Endothelial cell of umbilical vein (primary cell): ENCODE measurements at regions not wholly inside any gene's neighbourhood (a gene's known extent, or its start where the extent isn't known, plus 50 kb on each side); places are given as distances from the start of the nearest gene placed in this dataset.

Experiments
- BruUV-seq: library from RNA; stranded (reverse); fragments of 400-500 nt; replicated peaks from 2 replicates; lab custom pipeline; 2021; lab: Mats Ljungman, UMichigan
- CTCF ChIA-PET: fragments of 300-600, 350-600 bp; sonication (Branson Sonifier 250); formaldehyde crosslinking; loops from one replicate; lab custom pipeline; 2021; ENCODE audit warnings: antibody characterized with exemption, inconsistent platforms; lab: Charles Lee
- POLR2A ChIA-PET: fragments of 300-600, 350-600 bp; sonication (Branson Sonifier 250); formaldehyde crosslinking; loops from one replicate; lab custom pipeline; 2021; ENCODE audit warnings: antibody characterized with exemption, inconsistent platforms; lab: Charles Lee
- DNase-seq: peaks from one replicate; pipeline ENCODE4 v3.0.0-alpha.2; 2011; ENCODE audit warnings: low read depth, low spot score
- FAIRE-seq: peaks from 2 replicates; lab custom pipeline; 2011; peaks lifted over from hg19 to GRCh38; lab: Jason Lieb, UNC
- H2AFZ ChIP-seq: 2 replicates; pipeline ENCODE4 v1.6.0; 2012; ENCODE audit warnings: low read depth, low read length, control low read depth, inconsistent platforms
- H3K27ac ChIP-seq: 2 replicates; pipeline ENCODE4 v1.5.1; 2011; ENCODE audit warnings: low read depth, mild to moderate bottlenecking, control low read depth, low read length, moderate library complexity; ENCODE audit not compliant: insufficient read depth
- H3K27me3 ChIP-seq, 2 experiments: 2 replicates each; pipeline versions ENCODE4 v1.6.0 to v1.6.1; 2011; ENCODE audit warnings: low read length in 2 of 2, mixed read lengths in 1 of 2; ENCODE audit not compliant: control insufficient read depth in 2 of 2, insufficient read depth in 2 of 2
- H3K36me3 ChIP-seq, 2 experiments: 2 replicates in 1 of 2; 3 replicates in 1 of 2; pipeline ENCODE4 v1.5.1; 2011; ENCODE audit warnings: low read length in 2 of 2, mild to moderate bottlenecking in 1 of 2, moderate library complexity in 1 of 2; ENCODE audit not compliant: control insufficient read depth in 2 of 2, insufficient read depth in 2 of 2; ENCODE audit errors: extremely low read depth in 1 of 2
- H3K4me1 ChIP-seq: 3 replicates; pipeline ENCODE4 v1.5.1; 2011; ENCODE audit warnings: mild to moderate bottlenecking, low read length; ENCODE audit not compliant: control insufficient read depth, insufficient read depth; ENCODE audit errors: extremely low read depth
- H3K4me2 ChIP-seq: 2 replicates; pipeline ENCODE4 v1.6.1; 2011; ENCODE audit warnings: low read length, control low read depth, mixed read lengths; ENCODE audit not compliant: insufficient read depth
- H3K4me3 ChIP-seq, 3 experiments: fragments of 200-600 bp in 1 of 3; sonication (generic), shearing (Covaris generic) in 1 of 3; replicated peaks in 1 of 3; 2 replicates each; pipeline ENCODE4 v1.5.1; 2011 to 2016; ENCODE audit warnings: control low read depth in 3 of 3, low read length in 3 of 3, mild to moderate bottlenecking in 2 of 3, inconsistent platforms in 1 of 3, low read depth in 1 of 3, moderate library complexity in 1 of 3; ENCODE audit not compliant: insufficient read depth in 1 of 3
- H3K79me2 ChIP-seq: 2 replicates; pipeline ENCODE4 v1.6.0; 2012; ENCODE audit warnings: low read length, inconsistent platforms; ENCODE audit not compliant: control insufficient read depth, insufficient read depth
- H3K9ac ChIP-seq: replicated peaks from 2 replicates; pipeline ENCODE3; 2011; ENCODE audit warnings: low read length, control low read depth; ENCODE audit not compliant: insufficient read depth; ENCODE audit errors: extremely low read depth
- H3K9me1 ChIP-seq: replicated peaks from 3 replicates; pipeline ENCODE4 v1.6.0; 2011; ENCODE audit warnings: mild to moderate bottlenecking, low read length; ENCODE audit not compliant: control insufficient read depth, insufficient read depth; ENCODE audit errors: extremely low read depth
- H3K9me3 ChIP-seq: replicated peaks from 2 replicates; pipeline ENCODE4 v1.5.1; 2012; ENCODE audit warnings: low read length, inconsistent platforms; ENCODE audit not compliant: control insufficient read depth, insufficient read depth
- H4K20me1 ChIP-seq: replicated peaks from 2 replicates; pipeline ENCODE3; 2011; ENCODE audit warnings: mild to moderate bottlenecking, low read length; ENCODE audit not compliant: control insufficient read depth, insufficient read depth; ENCODE audit errors: extremely low read depth
- CTCF ChIP-seq, 2 donors: IDR thresholded peaks; 1 replicate in 1 of 2; 2 replicates in 1 of 2; pipeline ENCODE4 v1.5.1; 2011; ENCODE audit warnings: low read length in 2 of 2, mild to moderate bottlenecking in 2 of 2, moderate library complexity in 2 of 2, control low read depth in 1 of 2, inconsistent platforms in 1 of 2, low read depth in 1 of 2; ENCODE audit not compliant: insufficient read depth in 1 of 2; ENCODE audit errors: extremely low read depth in 1 of 2
- EZH2 ChIP-seq: IDR thresholded peaks from 2 replicates; pipeline ENCODE4 v1.6.1; 2012; ENCODE audit warnings: borderline replicate concordance, low read depth, mild to moderate bottlenecking, moderate library complexity, low read length, inconsistent platforms; ENCODE audit not compliant: severe bottlenecking
- FOS ChIP-seq: IDR thresholded peaks from 2 replicates; pipeline ENCODE4 v1.6.1; 2011; ENCODE audit warnings: mild to moderate bottlenecking, low read length, moderate library complexity, borderline replicate concordance; ENCODE audit not compliant: insufficient read depth
- GATA2 ChIP-seq: IDR thresholded peaks from 2 replicates; pipeline ENCODE4 v1.7.0; 2011; ENCODE audit warnings: low read depth, mild to moderate bottlenecking, moderate library complexity, mixed read lengths, low read length; ENCODE audit not compliant: insufficient read length, insufficient read depth
- JUN ChIP-seq: IDR thresholded peaks from 2 replicates; pipeline ENCODE4 v1.6.1; 2011; ENCODE audit warnings: borderline replicate concordance, low read depth; ENCODE audit not compliant: insufficient read length, insufficient read depth
- MYC ChIP-seq: IDR thresholded peaks from one replicate; pipeline ENCODE4 v1.6.1; 2011; ENCODE audit warnings: mild to moderate bottlenecking, low read depth, low read length
- POLR2A ChIP-seq: IDR thresholded peaks from 2 replicates; pipeline ENCODE4 v1.6.1; 2012; ENCODE audit warnings: low read depth, mild to moderate bottlenecking, control low read depth, low read length
- POLR2AphosphoS5 ChIP-seq: IDR thresholded peaks from 2 replicates; pipeline ENCODE4 v1.6.1; 2012; ENCODE audit warnings: low read depth, mild to moderate bottlenecking, control low read depth, low read length, moderate library complexity; ENCODE audit not compliant: insufficient read depth
- dilution Hi-C: fragments of 300-500 bp; cut with MboI; formaldehyde crosslinking; loops from one replicate; pipeline ENCODE4 v1.15.0; 2019; ENCODE audit warnings: low sequenced_read_pairs; ENCODE audit not compliant: extremely low pct_ligation_motif_present
- intact Hi-C: fragments of 100-400 bp; cut with micrococcal nuclease; formaldehyde crosslinking; loops from one replicate; pipeline ENCODE4 v1.10.0; 2022
- TF ChIP-seq, protein P1 (sequence below): IDR thresholded peaks from 2 replicates; pipeline ENCODE4 v1.6.1; 2011; ENCODE audit not compliant: insufficient read depth, insufficient read length

DNA sequence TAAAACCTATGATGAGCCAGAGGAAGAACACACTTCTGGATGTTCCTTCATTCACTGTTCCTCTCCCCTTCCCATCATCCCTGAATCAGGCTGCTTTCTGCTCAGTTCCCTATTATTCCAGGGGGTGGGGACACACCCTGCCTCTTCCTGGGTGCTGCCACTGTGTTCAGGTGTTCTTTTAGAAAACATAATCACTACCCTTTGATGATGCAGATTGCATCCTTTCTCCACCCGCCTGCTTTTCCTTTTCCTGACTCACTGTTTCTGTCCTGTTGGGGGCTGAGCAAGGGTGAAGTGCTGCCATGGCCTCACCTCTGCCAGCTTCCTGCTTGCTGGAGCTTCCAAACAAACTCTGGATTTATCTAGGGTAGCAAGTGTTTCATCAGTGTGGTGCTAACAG is 331.9 kb upstream of the GRIA1 start:
- dilution Hi-C loops (no loop called here), intact Hi-C loops (no loop called here)
- DNase-seq (no peak), FAIRE-seq (no peak)
- no peak overlapping the region for H3K4me2 ChIP-seq
- no peak for TF ChIP-seq EZH2
- TF ChIP-seq, protein P1, sequence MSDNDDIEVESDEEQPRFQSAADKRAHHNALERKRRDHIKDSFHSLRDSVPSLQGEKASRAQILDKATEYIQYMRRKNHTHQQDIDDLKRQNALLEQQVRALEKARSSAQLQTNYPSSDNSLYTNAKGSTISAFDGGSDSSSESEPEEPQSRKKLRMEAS: no peak
- TF ChIP-seq POLR2AphosphoS5: no peak
- no peak overlapping the region for H3K9ac ChIP-seq
- no peaks in the 10 kb centered on the region for H3K27me3 ChIP-seq
- no peaks in the 10 kb centered on the region for H3K4me1 ChIP-seq
- H2AFZ ChIP-seq: no peak overlapping the region
- ChIA-PET CTCF (no interaction called here), POLR2A (no interaction called here)
- BruUV-seq: no TSS peak
- no peaks in the 10 kb centered on the region for H3K79me2 ChIP-seq
- H3K9me1 ChIP-seq: no peaks in the 10 kb centered on the region
- no peaks in the 10 kb centered on the region for H4K20me1 ChIP-seq
- H3K27ac ChIP-seq: no peak overlapping the region
- no peak overlapping the region for H3K4me3 ChIP-seq
- H3K36me3 ChIP-seq: no peaks in the 10 kb centered on the region
- H3K9me3 ChIP-seq: no peaks in the 10 kb centered on the region

DNA sequence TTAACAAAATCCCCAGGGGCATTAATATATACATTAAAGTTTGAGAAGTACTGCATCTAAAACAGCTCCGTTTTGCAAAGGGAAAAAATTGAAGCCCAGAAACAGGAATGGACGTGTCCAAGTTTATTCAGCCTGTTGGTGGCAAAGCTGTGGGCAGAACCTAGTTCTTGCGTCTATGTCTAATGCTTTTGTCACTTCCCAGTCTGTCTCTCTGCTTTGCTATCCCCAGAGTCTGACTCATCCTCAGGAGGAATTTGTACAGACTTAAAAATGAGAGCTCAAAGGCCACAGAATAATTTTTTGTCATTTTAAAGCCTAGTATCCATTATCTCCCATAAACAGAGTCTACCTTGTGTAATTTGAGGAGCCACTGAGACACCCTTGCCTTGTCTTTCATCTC is 330.9 kb upstream of the GRIA1 start:
- no TSS peak for BruUV-seq
- DNase-seq (no peak), FAIRE-seq (no peak)
- Histone ChIP-seq H4K20me1 (no peaks in the 10 kb centered on the region), H3K4me3 (no peak overlapping the region), H3K27me3 (no peaks in the 10 kb centered on the region), H3K4me1 (no peaks in the 10 kb centered on the region), H2AFZ (no peak overlapping the region), H3K27ac (no peak overlapping the region), H3K4me2 (no peak overlapping the region), H3K9me1 (no peaks in the 10 kb centered on the region), H3K36me3 (no peaks in the 10 kb centered on the region), H3K79me2 (no peaks in the 10 kb centered on the region), H3K9ac (no peak overlapping the region), H3K9me3 (no peaks in the 10 kb centered on the region)
- POLR2A ChIA-PET: no interaction called here
- no peak for TF ChIP-seq CTCF (IDR thresholded peaks at IDR 0.05; ENCODE audit: extremely low read depth in 1 of 2, insufficient read depth in 1 of 2, low read depth in 1 of 2, low read length in 2 of 2)
- TF ChIP-seq, protein P1: no peak
- no peak for TF ChIP-seq FOS
- no peak for TF ChIP-seq EZH2
- TF ChIP-seq GATA2: no peak
- TF ChIP-seq MYC: no peak
- TF ChIP-seq POLR2A: no peak
- no peak for TF ChIP-seq JUN
- TF ChIP-seq POLR2AphosphoS5: no peak
- CTCF ChIA-PET: no interaction called here
- intact Hi-C loops: no loop called here
- dilution Hi-C loops: no loop called here
